ENCODE measurements at regions not wholly inside any gene's neighbourhood (a gene's known extent, or its start where the extent isn't known, plus 50 kb on each side); places are given as distances from the start of the nearest gene placed in this dataset.

DNA sequence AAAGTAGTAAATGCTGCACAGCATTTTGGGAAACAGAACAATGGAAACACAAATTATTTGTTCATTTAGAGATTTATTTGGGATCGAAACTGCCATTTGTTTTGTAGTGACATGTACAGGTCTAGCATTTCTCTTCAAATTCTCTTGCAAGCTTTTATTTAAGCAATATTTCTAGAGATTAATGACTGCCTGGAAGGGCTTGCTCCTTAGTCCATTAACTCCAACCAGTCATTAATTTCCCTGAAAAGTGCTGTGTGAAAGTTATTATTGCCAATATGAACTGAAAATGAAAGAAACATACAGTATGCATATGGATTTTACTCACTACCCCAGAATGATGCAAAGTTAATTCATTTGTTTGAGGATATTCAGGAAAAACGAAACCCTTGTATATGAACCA is 1349.6 kb upstream of the FLRT2 start:
- DNase-seq, result no peak

DNA sequence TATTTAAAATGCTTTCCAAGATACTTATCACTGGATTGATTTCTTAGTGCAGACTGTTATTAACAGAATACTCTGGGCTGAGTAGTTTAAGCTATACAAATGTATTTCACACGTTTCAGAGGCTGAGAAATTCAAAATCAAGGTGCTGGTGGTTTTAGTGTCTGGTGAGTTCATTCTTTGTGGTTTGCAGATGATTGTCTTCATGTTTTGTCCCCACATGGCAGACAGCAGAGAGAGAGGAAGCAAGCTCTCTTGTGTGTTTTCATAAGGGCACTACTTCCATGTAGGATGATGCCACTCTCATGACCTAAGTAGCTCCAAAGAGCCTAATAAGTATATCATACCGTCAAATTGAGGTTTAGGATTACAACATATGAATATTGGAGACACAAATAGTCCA is 1348.9 kb upstream of the FLRT2 start:
- no peak for DNase-seq

DNA sequence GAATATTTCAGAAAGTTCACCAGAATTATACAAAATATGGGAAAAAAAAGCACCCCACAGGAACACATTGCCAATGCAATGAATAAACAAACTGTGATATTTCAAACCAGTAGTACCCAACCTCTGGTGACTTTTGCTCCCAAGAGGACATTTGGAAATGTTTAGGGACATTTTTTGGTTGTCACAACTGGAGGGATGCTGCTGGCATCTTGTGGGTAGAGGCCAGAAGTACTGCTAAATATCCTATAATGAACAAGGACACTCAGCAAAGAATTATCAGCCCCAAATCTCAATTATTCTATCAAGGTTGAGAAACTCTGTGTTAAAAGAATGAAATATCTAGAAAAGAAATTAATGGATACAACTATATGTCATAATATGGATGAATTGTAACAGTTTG is 1334.4 kb upstream of the FLRT2 start:
- DNase-seq, result no peak

DNA sequence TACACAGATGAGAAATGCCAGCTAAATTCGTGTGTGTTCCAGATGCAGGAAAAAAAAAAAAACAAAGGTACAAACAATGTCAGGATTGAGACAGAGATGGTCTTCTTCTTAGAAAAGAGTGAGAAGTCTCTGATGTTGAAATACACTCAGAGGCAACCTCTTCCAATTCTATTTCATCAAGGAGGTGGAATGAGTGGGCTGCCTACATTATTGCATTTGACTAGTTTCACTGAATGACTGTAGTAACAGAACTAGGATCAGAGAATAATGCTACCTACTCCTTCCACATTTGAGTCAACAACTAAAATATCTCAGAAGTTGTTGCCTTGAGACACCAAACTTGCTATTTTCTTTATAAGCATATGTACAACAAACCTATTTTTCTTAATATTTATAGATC is 1332.2 kb upstream of the FLRT2 start:
- no peak for DNase-seq

DNA sequence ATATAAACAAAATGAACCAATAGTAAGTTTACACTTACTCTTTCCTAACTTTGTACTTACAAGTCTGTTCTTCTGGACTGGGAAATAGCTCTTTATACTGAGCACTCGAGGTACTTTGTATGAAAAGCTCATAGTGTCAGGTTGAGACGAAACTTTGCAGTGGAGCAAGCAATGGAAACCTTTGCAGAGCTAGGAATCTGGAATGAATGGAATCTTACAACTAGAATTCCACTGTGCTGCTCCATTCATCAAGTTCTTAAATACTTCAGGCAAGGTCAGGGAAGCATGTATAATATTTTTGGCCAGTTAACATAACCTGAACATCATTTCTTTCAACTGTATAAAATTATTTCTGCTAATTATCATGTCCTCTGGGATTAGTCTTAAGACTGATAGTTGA is 1327.5 kb upstream of the FLRT2 start:
- no peak for DNase-seq

DNA sequence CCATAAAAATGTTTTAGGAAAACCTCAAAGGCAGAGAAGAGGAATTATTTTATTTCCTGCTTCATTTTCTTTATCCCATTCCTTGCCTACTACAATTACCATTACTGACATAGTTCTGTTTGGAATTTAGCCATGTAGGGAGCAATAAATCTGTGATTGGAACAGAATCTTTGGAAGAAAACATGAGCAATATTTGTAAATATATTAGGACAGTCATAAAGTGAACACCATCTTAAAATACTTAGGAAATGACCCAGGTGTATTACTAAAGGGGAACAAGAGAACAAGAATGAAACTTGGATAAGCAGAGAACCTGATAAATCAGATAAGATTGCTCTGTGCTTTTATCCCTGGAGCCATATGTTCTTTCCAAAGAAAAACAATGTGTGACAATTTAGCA is 1326.0 kb upstream of the FLRT2 start:
- DNase-seq, result no peak

DNA sequence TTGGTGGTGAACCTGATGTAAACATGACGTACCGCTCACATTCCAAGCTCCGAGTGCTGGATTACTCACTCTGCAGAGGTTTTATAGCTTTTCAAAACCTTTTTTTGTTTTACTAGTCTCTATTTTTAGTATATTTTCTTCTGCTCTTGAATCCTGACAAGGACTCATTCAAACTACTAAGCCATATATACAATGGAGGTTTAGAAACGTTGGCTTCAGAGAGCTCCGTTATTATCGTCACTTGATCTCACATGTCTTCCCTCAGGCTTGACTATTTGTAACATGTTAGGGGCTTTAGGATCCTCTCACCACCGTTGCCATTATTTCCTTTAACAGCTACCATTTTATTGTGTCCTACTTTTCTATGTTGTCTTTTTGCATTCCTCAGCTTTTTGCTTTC is 1321.5 kb upstream of the FLRT2 start:
- DNase-seq, result no peak

DNA sequence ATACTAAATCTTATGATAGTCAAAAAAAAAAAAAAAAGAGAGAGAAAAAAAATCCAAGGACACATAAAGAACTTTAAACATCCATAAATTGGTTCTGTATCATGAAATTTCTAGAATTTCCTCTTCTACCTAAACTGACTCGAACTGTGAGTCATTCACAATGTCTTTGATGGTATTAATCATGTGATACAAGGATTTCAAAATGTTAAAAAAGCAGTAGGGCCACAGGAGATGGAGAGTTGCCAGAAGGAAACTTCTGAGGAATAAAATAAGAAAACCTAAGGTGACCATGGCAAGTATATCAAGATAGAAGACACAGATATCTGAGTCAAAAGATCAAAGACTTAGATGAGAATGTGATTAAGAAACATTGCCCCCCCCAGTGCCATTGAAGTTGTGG is 1320.9 kb upstream of the FLRT2 start:
- DNase-seq, result no peak

DNA sequence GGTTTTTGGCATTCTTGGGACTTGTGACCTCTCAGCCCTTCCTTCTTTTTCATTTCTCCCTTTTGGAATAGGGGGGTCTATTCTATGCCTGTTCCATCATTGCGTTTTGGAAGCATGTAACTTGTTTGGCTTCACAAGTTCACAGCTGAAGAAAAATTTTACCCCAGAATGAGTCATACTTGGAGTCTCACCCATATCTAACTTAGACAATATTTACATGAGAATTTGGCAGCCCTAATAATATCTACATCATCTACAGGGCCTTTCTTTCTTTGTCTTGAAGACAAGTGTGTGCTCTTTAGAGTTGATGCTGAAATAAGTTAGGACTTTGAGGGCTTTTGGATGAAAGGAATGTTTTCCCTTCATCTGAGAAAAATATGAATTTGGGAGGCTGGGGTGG is 1312.9 kb upstream of the FLRT2 start:
- no peak for DNase-seq

DNA sequence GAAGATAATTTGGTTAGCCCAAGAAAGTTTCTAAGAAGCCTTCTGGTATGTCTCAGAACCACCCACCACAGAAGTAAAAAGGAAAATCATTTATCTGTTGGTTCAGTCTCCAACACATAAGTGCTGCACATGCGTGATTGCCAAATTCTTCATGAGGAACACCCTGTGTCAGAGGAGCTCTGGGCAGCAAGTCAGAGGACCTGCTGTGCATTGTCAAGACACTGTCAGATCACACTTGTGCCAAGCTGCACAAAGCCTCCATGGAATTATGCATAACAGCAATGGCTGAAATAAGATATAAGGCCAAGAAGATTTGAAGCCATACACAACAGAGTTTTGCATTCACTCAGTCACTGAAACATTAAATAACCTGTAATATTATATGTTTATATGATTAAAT is 1304.7 kb upstream of the FLRT2 start:
- DNase-seq, result no peak

DNA sequence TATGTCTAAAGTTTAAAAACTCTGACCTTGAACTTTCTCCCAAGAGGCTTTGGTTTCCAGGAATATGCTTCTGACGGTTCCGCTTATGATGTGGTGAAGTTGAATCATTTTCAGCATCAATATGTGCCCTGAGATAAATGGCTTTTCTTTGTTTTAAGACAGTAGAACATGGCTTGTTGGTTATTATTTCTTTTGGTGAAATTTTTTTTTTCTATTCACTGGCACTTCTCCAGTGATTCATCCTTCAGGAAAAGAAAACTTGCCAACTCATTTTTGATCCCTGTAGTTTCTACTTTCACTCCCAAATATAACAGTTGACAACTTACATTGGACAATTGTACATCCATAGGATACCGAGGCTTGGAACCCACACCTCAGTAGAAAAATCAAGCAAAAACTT is 1301.2 kb upstream of the FLRT2 start:
- DNase-seq, result no peak

DNA sequence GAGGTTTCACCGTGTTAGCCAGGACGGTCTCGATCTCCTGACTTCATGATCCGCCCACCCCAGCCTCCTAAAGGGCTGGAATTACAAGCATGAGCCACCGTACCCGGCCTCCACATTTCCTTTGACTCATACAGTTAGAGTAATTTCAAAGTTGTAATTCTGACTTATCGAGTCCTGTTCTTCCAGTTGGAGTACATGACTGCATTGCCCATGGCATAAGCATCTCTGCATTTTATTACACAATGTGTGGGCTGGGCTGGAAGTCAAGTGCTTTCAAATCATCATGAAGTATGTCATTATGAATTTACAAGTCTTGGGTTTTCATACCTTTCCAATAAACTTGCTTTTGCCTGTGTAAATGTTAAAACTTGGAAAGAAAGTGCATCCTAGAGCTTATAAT is 1295.7 kb upstream of the FLRT2 start:
- no peak for DNase-seq

DNA sequence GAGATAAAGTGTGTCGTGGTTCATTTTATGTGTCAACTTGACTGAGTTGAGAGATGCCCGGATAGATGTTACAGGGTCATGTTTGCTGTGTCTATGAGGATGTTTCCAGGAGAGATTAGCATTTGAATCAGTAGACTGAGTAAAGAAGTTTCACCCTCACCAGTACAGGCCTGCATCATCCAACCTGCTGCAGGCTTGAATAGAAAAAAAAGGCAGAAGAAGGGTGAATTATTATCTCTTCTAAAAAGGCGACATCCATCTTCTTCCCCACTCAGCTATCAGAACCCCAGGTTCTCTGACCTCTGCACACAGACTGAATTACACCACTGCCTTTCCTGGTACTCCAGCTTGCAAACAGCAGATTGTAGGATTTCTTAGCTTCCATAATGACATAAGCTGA is 1293.7 kb upstream of the FLRT2 start:
- DNase-seq, result no peak

DNA sequence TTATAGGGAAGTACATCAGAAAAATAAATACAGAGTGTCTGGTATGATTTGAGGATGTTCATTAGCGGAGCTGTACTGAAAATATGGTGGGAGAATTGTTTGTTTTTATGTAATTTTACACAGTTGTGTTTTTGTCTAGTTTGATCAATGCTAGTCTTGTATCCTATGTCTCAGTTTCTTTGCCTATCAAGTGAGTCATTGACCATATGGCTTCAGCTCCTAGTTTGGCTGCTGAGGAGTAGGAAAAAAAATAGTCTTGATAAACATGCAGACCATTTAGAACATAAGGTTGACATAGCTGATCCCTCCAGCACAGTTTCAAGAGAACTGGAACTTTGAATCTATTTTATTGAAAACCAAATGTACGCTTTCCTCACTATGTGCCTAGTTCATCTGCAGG is 1292.1 kb upstream of the FLRT2 start:
- no peak for DNase-seq

DNA sequence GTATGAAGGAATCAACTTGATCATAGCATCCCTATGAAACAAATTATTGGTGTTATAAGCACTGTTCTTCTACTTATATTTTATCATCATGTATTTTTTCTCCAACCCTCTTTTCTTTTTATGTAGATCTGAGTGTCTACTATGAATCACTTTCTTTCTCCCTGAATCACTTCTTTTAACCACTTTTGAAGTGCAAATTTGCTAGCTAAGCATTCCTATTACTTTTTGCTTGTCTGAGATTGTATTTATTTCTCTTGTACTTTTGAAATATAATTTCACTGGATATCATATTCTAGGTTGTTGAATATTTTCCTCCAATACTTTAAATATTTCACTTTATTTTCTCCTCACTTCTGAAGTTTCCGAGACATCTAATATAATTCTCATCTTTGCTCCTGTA is 1282.3 kb upstream of the FLRT2 start:
- no peak for DNase-seq

DNA sequence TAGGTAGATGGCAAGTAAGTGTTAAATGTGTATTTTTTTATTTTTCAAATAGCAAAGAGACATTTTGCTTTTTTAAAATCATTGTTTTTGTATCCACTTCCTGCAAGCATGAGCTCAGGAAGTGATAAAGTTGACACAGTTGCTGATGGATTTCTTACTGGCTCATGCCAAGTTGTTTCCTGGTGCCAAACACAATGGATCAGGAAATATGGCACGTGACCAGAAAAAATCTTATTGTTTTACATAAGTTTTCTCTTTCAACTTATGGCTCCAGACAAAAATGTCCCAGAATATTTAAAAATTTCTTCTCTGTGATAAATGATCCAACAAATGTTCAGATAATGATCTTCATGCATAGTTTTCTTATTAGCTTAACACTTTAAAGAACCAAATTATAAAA is 1279.1 kb upstream of the FLRT2 start:
- no peak for DNase-seq

DNA sequence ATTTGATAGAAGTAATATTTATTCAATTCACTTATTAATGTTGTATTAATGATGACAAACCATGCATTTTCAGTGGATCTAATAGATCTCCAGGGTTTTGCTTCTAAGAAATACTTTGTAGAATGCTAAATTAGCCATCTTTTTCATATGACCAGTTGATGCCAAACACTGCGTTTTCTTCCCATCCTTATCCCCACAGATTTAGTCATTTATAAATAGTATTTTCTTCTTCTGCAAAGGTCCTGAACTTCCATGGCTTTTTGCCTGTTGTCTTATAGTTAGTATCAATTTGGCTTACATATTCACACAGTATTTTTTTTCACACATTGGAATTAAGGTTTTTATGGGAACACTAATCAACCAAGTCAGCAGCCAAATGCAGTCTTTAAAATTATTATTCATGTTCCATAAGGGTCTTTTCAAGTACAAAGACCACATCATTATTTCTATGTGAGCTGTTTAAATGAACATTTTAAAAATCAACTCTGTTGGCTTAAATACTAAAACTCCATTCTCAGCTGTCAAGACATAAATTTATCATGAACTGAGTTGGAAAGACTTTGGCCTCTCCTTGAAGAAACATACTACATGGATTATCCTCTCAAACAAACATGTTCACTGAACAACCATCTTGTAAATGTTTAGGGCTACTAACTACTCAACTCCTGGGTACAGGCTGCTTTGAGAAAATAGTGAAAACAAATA is 1278.4 kb upstream of the FLRT2 start:
- DNase-seq, result no peak

DNA sequence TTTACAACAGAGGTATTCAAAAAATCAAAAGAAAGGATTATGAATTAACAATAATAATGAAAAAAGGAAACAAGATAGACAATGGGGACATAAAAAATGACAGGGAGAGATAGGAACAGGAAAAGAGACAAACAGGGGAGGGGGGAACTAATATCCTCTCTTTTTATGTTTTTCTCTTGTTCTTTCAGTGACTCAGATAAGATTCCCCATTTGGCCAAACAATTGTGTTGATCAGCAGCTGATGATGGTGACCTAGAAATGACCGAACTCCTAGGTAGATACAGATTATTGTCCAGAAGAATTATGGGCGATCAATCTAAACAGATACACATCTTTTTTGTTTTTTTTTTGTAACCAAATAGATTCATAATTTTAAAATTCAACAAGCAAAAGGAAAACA is 1277.2 kb upstream of the FLRT2 start:
- DNase-seq, result no peak

DNA sequence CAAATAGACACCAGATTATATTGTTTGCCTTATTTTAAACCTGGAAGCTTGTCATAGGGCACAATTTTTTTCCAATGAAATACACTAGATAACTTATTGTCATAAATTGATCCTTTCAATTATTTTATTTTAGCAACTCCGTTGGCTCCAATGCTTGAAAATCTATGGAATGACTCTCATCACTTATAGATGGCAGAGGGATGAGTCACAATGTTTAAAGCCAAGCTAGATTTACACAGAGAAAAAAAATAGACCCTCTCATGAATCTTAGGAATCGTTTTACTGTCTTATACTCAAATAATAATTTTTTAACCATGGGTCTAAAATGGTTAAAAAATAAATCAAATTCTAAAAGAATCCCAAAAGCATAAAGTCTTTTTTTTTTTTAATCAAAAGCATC is 1276.6 kb upstream of the FLRT2 start:
- DNase-seq, result no peak

DNA sequence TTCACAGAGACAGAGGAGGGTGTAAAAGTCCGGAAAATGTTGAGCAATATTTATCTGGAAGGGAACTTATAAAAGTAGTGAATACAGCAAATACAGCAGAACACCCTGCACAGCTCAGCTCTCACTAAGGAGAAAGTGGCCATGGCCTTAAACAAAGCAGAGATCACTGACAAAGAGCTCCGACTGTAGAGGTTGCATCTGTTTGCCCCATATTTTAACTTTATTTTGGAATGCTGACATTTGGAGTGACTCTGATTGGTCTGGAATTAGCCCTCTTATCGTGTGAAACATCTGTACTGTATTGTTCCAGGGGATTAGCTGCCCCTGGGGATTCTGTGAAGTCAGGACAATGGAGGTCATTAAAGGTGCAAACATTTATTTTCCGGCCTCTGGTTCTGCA is 1275.7 kb upstream of the FLRT2 start:
- no peak for DNase-seq

DNA sequence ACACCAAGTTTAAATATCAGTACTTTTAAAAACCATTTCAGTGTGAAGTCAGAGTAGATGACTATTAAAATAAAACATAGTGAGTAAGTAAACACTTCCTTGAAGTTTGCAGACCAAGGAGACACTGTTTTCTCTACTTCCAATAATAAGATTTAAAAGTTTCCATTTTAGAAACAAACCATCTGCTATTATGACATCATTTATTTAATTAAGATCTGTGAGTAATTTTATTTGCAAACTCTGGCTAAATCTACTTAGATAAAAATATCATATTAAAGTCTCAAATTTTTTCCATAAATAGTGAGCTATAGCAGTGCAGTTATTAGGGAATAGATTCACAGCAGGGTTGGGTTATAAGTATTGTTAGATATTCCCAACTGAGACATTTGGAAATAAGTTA is 1267.0 kb upstream of the FLRT2 start:
- DNase-seq, result no peak

DNA sequence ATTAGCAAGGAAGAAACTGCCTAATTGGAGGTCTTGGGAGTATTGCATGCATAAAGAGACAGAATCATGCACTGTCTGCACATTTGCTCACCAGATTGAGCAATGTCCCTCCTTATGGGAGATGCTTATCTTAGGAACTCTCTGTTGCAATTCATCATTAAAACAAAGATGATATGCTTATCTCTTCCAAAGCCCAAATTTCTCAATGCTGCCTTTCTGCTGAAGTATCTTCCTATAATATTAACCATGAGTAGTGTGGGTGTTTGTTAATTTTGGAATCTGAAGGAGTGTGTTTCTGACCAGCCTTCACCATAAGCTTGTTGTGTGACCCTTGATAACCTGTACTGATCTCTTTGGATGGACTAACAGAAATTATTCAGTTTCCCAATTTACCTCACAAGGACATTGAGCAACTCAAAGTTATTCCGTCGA is 1257.6 kb upstream of the FLRT2 start:
- DNase-seq, result no peak

DNA sequence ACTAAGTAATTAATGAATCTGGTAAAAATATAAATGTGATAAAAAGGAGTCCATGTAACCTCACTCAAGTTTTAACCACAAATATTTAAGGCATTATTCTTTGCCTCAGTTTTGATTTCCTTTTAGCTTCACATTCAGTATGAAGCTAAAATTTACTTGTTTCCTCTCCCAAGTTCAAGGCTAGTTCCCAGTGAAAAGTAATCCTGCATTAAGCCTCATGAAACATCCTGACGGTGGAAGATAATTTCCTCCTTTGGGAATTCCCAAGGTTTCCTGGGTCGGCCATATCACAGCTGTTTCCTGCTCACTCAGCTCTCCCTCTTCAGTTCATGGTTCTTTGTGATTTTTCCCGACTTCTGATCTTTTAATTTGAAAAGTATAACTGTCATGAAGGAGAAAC is 1256.8 kb upstream of the FLRT2 start:
- DNase-seq, result no peak

DNA sequence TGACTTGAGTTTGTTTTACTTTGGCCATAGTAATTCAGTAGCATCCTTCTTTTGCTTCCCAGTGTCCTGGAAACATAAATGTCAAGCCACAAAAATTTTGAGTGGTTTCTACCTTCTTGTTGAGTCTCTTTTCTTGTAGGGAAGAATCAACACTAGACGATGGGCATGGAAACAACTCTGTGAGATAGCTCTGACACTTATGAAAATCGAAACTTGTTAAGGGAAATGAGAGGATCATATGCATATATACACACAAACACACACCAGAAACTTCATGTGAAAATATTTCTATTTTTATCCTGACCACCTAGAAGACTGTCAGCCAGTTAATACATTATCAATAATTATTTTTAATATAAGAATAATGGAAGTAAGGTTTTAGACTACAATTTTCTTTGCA is 1247.3 kb upstream of the FLRT2 start:
- no peak for DNase-seq

DNA sequence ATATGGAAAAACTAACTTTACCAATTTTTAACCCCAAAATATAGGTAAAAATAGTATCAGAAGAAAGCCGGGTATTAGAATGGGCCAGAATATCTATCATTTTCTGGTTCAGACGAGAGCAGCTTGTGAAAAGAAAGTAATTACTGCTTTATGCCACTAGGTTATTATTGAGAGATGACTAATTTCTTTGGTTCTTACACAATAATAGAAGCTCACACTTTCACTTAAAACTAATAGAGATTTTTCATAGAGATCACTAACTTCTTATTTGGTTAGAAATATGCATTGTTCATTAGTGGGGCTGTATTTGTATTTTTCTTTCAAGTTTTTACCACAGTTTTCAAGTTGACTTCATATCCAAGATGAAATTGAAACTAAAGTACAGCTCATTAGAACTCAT is 1241.2 kb upstream of the FLRT2 start:
- DNase-seq, result no peak

DNA sequence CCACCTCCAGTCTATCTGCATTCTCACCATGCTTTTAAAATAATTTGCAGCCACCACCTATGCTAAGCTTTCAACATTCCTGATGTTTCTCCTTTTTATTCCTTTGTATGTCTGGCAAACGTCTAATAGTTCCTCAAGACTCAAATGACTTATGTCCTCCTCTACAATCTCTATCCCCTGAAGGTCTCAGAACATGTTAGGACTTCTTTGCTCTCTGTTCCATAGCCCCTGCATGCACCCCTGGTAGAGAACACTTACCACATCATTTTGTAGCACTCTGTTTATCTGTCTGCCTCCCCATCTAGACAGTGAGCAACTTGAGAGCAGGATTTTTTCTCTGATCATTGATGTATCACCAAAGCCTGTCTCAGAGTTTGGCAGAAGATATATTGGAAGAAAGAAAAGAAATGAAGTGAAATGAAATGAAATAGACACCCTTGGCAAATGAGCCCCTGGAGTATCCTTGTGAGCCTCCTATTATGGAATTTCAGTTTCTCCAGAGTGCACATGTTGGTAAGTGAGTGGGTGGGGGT is 1231.2 kb upstream of the FLRT2 start:
- no peak for DNase-seq

Data from activated CD4-positive, alpha-beta T cell treated with anti-CD3 and anti-CD28 coated beads, Interleukin-2, amount 50 U/mL, for 4 hours (primary cell).